Thoracic aorta (tissue), 2 donors: ENCODE measurements at regions not wholly inside any gene's neighbourhood (a gene's known extent, or its start where the extent isn't known, plus 50 kb on each side); places are given as distances from the start of the nearest gene placed in this dataset.

Experiments used
- ATAC-seq: fragments of 150-250 bp; one replicate; pipeline ENCODE4 v1.8.0; 2017; ENCODE audit warnings: low read depth; ENCODE audit not compliant: insufficient number of reproducible peaks, low FRiP score
- DNase-seq: peaks from one replicate; pipeline ENCODE4 v3.0.0-alpha.2; 2020; ENCODE audit warnings: low spot score
- H3K27ac ChIP-seq, 2 donors: fragments of 200-600 bp; sonication (generic); 1 replicate in 1 of 2; 2 replicates in 1 of 2; pipeline ENCODE4 v1.5.1; 2016; ENCODE audit warnings: mild to moderate bottlenecking in 2 of 2, moderate library complexity in 2 of 2
- H3K27me3 ChIP-seq: fragments of 200-600 bp; sonication (generic); replicated peaks from 2 replicates; pipeline ENCODE4 v1.6.0; 2016; ENCODE audit warnings: mild to moderate bottlenecking; ENCODE audit not compliant: insufficient read depth
- H3K36me3 ChIP-seq: fragments of 200-600 bp; sonication (generic); one replicate; pipeline ENCODE4 v1.5.1; 2016
- H3K4me1 ChIP-seq, 2 donors: fragments of 200-600 bp; sonication (generic); 1 replicate in 1 of 2; 2 replicates in 1 of 2; pipeline versions ENCODE4 v1.5.1 to v1.6.0; 2016; ENCODE audit warnings: low read depth in 2 of 2, mild to moderate bottlenecking in 1 of 2; ENCODE audit not compliant: control insufficient read depth in 1 of 2
- H3K4me3 ChIP-seq: fragments of 200-600 bp; sonication (generic); 2 replicates; pipeline ENCODE4 v1.5.1; 2016; ENCODE audit warnings: mild to moderate bottlenecking
- H3K9me3 ChIP-seq: fragments of 200-600 bp; sonication (generic); 2 replicates; pipeline ENCODE4 v1.5.1; 2016
- CTCF ChIP-seq: fragments of 200-600 bp; sonication (generic); IDR thresholded peaks from one replicate; pipeline ENCODE4 v1.5.1; 2019; ENCODE audit warnings: antibody characterized with exemption

DNA sequence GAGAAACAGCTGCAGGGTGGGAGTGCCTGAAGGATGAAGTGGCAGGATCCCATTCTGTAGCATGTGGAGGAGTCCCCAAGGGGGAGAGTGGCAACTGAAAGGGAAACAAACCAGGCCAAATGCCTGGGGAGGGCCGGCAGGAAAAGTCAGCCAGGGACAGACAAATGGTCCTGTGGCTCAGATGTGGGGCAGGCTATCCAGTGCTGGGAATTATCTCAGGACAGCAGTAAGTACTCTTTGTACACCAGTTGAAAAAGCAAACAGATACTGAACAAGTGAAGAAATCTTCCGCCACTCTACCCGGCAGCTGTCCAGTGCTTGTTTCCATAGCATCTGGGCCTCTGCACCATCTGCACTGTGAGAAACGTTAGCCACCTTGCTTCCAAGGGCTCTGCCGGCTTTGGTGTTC is 408.9 kb downstream of the LRATD1 start:
- Histone ChIP-seq H3K27me3 (no peaks in the 10 kb centered on the region), H3K4me1 (peaks cover 0 to 14% of the 10 kb centered on the region in 2 donors), H3K36me3 (no peaks in the 10 kb centered on the region), H3K9me3 (no peaks in the 10 kb centered on the region), H3K4me3 (no peak overlapping the region), H3K27ac (no peak overlapping the region)
- DNase-seq (no peak), ATAC-seq (no peak)
- TF ChIP-seq CTCF: no peak

- Histone ChIP-seq H3K27ac (no peak overlapping the region), H3K27me3 (no peaks in the 10 kb centered on the region), H3K4me3 (no peak overlapping the region), H3K4me1 (peaks cover 0 to 14% of the 10 kb centered on the region in 2 donors), H3K9me3 (no peaks in the 10 kb centered on the region), H3K36me3 (no peaks in the 10 kb centered on the region)
- no peak for TF ChIP-seq CTCF
- DNase-seq: no peak
- ATAC-seq: no peak
Measured at GRCh38 chr2:15042801-15043217, 410.3 kb downstream of the LRATD1 start.

GRCh38 chr2:15043336-15044058 is 411.0 kb downstream of the LRATD1 start:
- no peak overlapping the region for H3K27ac ChIP-seq

DNA sequence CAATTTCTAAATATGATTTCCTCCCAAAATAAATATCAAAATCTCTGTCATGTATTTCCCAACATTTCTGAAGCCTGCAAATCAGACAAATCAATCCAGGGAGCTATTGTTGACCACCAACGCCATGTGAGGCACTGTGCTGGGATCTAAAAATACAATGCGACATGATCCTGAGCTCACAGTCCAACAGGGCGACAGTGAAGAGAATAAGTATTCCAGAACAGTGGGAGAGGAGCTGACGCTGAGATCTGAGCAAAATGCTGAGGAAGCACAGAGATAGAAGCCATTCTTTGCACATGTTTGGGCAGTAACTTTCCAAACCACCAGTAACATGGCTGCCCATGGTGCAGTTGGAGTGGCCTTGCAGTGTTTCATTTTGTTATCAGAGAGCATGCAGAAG is 412.5 kb downstream of the LRATD1 start:
- Histone ChIP-seq H3K36me3 (no peaks in the 10 kb centered on the region), H3K9me3 (no peaks in the 10 kb centered on the region), H3K4me3 (no peak overlapping the region), H3K4me1 (peaks cover 0 to 14% of the 10 kb centered on the region in 2 donors), H3K27me3 (no peaks in the 10 kb centered on the region), H3K27ac (no peak overlapping the region)
- ATAC-seq (no peak), DNase-seq (no peak)
- no peak for TF ChIP-seq CTCF

More at GRCh38 chr2:15043336-15044058, 411.0 kb downstream of the LRATD1 start:
- Histone ChIP-seq H3K36me3 (no peaks in the 10 kb centered on the region), H3K9me3 (no peaks in the 10 kb centered on the region), H3K4me3 (no peak overlapping the region), H3K4me1 (peaks cover 0 to 14% of the 10 kb centered on the region in 2 donors), H3K27me3 (no peaks in the 10 kb centered on the region)
- TF ChIP-seq CTCF: no peak
- ATAC-seq (no peak), DNase-seq (no peak)

DNA sequence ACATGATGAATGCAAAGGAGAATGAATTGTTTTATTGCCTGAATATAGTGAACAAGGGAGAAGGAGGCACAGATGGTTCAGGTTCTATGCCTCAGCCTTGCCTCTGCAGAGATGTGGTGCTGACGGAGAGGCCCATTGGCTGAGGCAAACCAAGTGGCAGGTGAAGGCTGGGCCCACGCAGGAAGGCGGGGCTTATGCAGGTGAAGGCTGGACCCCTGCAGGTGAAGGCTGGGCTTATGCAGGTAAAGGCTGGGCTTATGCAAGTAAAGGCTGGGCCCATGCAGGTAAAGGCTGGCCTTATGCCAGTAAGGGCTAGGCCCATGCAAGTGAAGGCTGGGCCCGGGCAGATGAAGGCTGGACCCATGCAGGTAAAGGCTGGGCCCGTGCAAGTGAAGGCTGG is 414.7 kb downstream of the LRATD1 start:
- Histone ChIP-seq H3K9me3 (no peaks in the 10 kb centered on the region), H3K27ac (no peak overlapping the region), H3K4me3 (no peak overlapping the region), H3K27me3 (no peaks in the 10 kb centered on the region), H3K4me1 (peaks cover 0 to 14% of the 10 kb centered on the region in 2 donors), H3K36me3 (no peaks in the 10 kb centered on the region)
- DNase-seq: no peak
- no peak for ATAC-seq
- no peak for TF ChIP-seq CTCF
